ENCODE measurements at regions not wholly inside any gene's neighbourhood (a gene's known extent, or its start where the extent isn't known, plus 50 kb on each side); places are given as distances from the start of the nearest gene placed in this dataset.
A peak's percentile ranks its signal among the peaks of the same experiment; 100 is the strongest.
"Not testable (repeated sequence)": the region's sequence is repeated elsewhere in the genome, so short reads cannot be mapped to it uniquely, and the experiment has no call there.

DNA sequence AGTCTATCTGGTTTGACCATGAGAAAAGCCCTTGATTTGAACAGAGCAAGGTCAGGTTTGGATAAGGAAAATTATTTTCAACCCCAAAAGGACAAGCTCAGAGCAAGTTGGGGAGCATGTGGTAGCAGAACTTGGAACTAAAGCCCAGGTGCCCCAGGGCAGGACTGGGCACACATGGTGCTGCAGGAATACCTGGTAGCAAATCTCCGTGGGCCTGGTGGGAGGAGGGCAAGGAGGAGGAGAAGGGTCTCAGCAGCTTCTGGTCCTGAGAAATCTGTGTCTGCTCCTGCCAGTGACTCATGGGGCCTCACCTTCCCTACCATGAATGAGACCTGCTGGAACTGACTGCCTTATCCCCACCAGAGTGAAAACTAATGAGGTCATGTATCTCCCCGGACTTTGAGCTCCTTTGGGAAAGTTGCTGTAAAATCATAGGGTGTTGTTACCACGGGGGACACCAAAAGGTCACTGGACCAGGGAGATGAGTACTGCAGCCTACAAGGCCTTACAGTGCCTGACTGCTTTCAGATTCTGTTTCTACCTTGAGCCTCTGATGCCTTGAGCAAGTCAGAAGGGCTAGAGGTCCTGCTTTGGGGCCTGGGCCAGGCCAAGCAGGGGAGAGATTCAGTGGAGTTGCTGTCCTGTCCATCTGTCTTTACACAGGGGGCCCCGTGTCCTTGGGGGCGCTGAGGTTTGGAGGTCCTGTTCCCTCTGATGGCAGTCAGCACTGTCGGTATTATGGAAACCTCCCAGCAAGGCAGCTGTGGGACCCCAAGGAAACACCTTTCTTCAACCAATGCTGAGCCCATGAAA, 304.0 kb downstream of the MYCN start:
- Mint-ChIP-seq H3K4me3 (no peak overlapping the region), H3K27ac (no peak overlapping the region), H3K36me3 (ENCODE audit: low read depth) (no peaks in the 10 kb centered on the region), H3K4me1 (no peaks in the 10 kb centered on the region), H3K27me3 (peaks cover 1% of the 10 kb centered on the region)
- DNase-seq (no peak), ATAC-seq (no peak)
- no peaks in the 10 kb centered on the region for H3K9me3 ChIP-seq (ENCODE audit: control insufficient read depth, low read length, poor library complexity, severe bottlenecking)

DNA sequence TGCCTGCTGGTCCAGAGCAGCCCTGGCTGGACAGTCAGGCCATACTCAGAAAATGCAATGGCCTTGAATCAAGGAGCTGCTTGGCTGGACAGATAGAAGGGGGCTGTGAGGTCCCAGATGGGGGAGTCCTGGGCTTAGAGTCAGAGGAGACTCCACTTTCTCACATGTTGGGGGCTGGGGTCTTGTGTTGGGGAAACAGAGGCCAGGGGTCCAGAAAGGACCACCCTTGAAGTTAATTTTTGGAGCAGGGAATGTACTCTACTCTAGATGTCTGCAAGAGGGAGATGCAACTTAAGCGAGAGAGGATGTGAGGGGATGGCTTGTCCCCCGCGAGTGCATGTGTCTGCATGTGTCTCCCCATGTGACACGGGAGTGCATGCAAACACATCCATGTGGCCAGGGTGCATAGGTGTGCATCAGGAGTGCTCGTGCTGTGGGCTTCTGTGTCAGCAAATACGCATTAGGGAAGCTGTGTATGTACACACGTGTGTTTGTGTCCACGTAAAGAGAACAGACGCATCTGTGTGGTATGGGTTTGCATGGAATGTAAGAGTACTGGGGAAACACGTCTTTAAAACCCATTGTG, 303.2 kb downstream of the MYCN start:
- no peaks in the 10 kb centered on the region for H3K9me3 ChIP-seq (ENCODE audit: control insufficient read depth, low read length, poor library complexity, severe bottlenecking)
- H3K27me3 Mint-ChIP-seq: peaks cover 5% of the 10 kb centered on the region
- H3K4me1 Mint-ChIP-seq: no peaks in the 10 kb centered on the region
- no peak for ATAC-seq
- H3K27ac Mint-ChIP-seq: no peak overlapping the region
- H3K36me3 Mint-ChIP-seq (ENCODE audit: low read depth): no peaks in the 10 kb centered on the region
- peak overlapping the region; percentile 53 for H3K4me3 Mint-ChIP-seq
- DNase-seq: no peak

DNA sequence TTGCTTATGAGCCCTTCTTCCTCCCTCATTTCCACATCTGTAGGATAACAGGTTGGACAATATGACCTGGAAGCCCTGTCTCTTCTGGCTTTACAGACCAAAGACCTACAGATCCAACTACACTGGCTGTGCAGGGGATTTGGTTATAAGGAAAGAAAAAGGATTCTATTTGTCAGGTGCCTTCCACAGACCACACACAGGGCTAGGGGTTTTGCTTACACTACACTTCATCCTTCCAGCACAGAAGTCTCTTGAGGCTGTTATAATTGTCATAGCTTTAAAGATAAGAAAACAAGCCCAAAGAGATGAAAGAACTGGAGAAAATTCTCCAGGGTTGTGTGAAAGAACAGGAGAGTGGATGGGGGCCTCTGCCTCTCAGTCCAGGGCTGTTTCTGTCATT, 302.6 kb downstream of the MYCN start:
- Mint-ChIP-seq H3K27ac (no peak overlapping the region), H3K4me3 (no peak overlapping the region), H3K4me1 (no peaks in the 10 kb centered on the region), H3K36me3 (ENCODE audit: low read depth) (no peaks in the 10 kb centered on the region), H3K27me3 (peaks cover 5% of the 10 kb centered on the region)
- H3K9me3 ChIP-seq (ENCODE audit: control insufficient read depth, low read length, poor library complexity, severe bottlenecking): no peaks in the 10 kb centered on the region
- DNase-seq (no peak), ATAC-seq (no peak)

DNA sequence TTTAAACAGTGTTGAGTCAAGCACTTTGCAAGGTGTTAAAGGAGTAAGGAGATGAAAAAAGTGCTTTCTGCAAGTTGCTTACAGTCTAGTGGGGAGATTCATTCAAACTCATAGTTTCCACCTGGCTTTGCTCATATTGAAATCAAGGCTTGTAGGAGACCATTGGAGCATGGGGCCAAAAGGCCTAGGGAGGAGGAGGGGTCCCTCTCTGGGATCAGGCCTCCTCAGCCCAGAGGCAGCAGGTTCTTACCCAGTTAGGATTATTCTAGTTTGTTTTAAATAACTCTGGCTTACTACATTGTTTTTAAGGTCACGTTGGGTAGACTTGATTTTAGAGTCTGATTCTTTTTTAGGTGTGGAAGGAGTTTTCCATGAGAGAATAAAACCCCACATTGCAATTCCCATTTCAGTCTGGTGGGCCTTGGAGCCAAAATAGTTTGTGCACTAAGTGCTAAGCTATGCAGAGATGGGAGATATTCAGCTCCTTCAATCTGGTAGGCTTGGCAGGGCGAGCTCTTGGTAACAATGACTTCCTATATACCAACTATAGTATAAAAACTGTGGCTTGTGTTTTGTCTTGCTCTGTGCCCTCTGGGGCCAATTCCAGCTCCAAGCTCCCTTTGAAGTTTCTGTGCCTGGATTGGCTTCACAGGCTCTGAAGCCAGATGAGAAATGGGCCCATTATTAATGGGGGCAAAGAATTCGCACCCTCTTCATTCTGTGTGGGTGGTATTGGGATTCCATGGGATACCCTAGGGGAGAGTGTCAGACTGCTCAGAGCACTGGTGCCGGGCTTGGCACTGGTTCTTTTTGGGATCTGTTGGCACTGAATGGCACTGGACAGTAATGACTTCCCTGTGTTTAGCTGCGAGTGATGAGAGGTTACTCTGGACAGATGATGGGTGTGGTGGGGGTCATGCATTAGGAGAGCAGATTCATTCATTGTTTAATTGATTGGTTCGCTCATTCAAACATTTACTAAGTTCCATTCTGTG, 301.1 kb downstream of the MYCN start:
- Mint-ChIP-seq H3K4me3 (no peak overlapping the region), H3K4me1 (no peaks in the 10 kb centered on the region), H3K36me3 (ENCODE audit: low read depth) (no peaks in the 10 kb centered on the region), H3K27ac (no peak overlapping the region), H3K27me3 (peaks cover 5% of the 10 kb centered on the region)
- H3K9me3 ChIP-seq (ENCODE audit: control insufficient read depth, low read length, poor library complexity, severe bottlenecking): no peaks in the 10 kb centered on the region
- DNase-seq: no peak
- ATAC-seq: no peak

DNA sequence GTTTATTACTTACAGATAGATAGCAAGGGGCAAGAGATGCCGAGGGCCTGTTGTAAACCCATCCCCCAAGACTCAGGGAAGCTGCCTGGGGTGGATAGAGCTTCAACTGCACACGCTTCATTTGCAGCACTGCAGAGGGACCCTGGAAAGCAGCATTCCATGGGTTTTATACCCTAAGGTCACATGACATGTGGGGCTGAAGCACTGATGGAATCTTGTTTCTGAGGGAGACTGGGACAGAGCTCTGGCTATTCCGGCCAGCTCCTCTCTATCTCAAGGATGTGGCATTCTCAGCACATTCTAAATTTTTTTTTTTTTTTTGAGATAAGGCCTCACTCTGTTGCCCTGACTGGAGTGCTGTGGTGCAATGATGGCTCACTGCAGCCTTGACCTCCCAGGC, 300.1 kb downstream of the MYCN start:
- H3K4me1 Mint-ChIP-seq: no peaks in the 10 kb centered on the region
- no peak overlapping the region for H3K27ac Mint-ChIP-seq
- no peak overlapping the region for H3K4me3 Mint-ChIP-seq
- H3K27me3 Mint-ChIP-seq: peaks cover 12% of the 10 kb centered on the region
- no peak for ATAC-seq
- H3K9me3 ChIP-seq (ENCODE audit: control insufficient read depth, low read length, poor library complexity, severe bottlenecking): no peaks in the 10 kb centered on the region
- H3K36me3 Mint-ChIP-seq (ENCODE audit: low read depth): peaks cover 3% of the 10 kb centered on the region
- no peak for DNase-seq

DNA sequence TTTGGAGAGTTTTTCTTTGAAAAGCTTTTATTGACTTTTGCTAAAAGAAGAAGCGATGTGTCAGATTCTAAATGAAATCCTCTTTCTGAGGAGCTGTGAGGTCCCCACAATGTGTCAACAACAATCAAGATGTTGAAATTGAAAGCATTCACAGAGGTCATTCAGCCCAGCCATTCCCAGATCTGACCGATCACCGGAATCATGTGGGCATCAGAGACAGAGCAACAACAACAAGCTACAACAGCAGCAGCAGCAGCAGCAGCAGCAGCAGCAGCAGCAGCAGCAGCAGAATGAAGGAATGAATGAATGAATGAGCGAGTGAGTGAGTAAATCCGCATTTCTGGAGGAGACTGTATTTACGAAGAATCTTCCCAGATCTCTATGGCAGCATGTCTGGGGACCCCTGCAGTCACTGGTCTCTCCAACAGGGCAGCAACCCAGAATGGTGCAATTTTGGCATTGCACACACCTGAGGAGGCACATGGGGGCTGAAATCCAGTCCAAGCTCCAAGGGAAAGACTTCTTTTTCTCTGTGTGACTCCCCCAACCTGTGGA, 299.0 kb downstream of the MYCN start:
- H3K27me3 Mint-ChIP-seq: peaks cover 16% of the 10 kb centered on the region
- no peak for DNase-seq
- H3K4me3 Mint-ChIP-seq: no peak overlapping the region
- no peak overlapping the region for H3K27ac Mint-ChIP-seq
- no peaks in the 10 kb centered on the region for H3K9me3 ChIP-seq (ENCODE audit: control insufficient read depth, low read length, poor library complexity, severe bottlenecking)
- H3K4me1 Mint-ChIP-seq: no peaks in the 10 kb centered on the region
- peaks cover 5% of the 10 kb centered on the region for H3K36me3 Mint-ChIP-seq (ENCODE audit: low read depth)
- ATAC-seq: no peak

DNA sequence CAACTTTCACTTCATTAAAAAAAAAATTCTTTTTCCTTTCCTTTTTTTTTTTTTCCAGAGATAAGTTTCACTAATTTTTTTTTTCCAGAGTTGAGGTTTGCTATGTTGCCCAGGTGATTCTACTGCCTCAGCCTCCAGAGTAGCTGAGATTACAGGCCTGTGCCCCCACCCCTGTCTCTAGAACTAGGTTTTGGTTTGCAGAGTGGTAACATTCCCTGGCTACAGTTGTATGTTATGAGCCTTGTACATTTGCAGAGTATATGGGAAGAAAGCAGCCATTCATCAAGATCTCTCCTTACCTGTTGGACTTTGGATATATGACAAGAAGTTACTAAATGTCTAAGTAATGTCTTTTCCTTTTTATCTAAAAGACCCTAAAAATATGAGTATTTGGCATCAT, 298.4 kb downstream of the MYCN start:
- ATAC-seq (no peak), DNase-seq (no peak)
- Mint-ChIP-seq H3K4me1 (no peaks in the 10 kb centered on the region), H3K27ac (no peak overlapping the region), H3K27me3 (peaks cover 16% of the 10 kb centered on the region), H3K4me3 (no peak overlapping the region), H3K36me3 (ENCODE audit: low read depth) (peaks cover 5% of the 10 kb centered on the region)
- H3K9me3 ChIP-seq (ENCODE audit: control insufficient read depth, low read length, poor library complexity, severe bottlenecking): no peaks in the 10 kb centered on the region

DNA sequence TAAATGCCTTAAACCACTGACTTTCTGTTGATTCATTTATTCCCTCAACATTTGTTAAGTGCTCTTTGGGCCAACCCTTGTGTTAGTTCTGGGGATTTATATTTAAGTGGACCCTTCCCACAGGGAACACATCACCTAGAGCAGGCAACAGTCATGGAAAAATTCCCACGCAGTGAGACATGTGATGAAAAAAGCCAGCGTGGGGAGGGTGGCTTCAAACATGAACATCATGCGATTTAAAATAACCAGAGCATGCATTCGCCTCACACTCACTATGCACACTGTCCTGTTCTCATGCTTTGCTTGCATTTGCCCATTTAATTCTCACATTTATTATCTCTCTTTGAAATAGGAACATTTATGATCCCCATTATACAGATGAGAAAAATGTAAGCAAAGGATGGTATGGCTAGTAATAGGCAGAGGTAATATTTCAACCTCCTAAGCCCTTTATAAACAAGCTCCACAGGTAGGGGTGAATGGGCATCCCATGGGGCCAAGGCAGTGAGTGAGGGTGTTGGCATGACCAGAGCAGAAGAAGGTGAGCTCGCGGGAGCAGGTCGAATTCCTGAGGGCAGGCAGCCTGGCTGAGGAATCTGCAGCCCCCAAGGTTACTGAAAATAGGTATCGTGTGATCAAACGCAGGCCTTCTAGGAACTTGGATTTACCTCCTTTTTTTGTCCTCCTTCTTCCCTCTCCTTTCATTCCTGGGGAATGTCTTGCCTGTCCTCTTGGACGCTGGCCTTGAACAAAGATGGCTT, 297.8 kb downstream of the MYCN start:
- H3K27me3 Mint-ChIP-seq: peaks cover 16% of the 10 kb centered on the region

DNA sequence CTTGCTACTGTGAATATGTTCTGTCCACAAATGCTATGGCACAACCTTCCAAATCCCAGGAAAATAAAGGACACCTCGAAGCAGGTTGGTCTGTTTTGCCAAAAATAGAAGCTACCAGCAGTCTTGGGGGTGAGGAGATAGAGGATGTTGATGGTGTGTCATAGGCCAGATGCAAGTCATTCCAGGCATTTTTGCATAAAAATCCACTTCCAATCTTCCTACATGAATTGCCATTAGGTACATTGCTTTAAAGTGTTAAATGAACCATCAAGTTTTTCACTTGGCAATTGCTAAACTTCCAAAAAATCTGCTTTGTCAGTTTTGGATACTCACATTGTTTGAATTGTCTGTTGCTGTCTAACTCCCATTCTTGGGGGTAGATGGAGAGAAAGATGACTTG, 295.4 kb downstream of the MYCN start:
- DNase-seq (no peak), ATAC-seq (no peak)
- Mint-ChIP-seq H3K27me3 (peaks cover 16% of the 10 kb centered on the region), H3K36me3 (ENCODE audit: low read depth) (peaks cover 5% of the 10 kb centered on the region), H3K27ac (no peak overlapping the region), H3K4me1 (no peaks in the 10 kb centered on the region), H3K4me3 (no peak overlapping the region)
- H3K9me3 ChIP-seq (ENCODE audit: control insufficient read depth, low read length, poor library complexity, severe bottlenecking): no peaks in the 10 kb centered on the region

More for the DNA sequence above, 297.8 kb downstream of the MYCN start:
- Mint-ChIP-seq H3K4me3 (no peak overlapping the region), H3K4me1 (no peaks in the 10 kb centered on the region), H3K36me3 (ENCODE audit: low read depth) (peaks cover 5% of the 10 kb centered on the region), H3K27ac (no peak overlapping the region)
- ATAC-seq (no peak), DNase-seq (no peak)
- H3K9me3 ChIP-seq (ENCODE audit: control insufficient read depth, low read length, poor library complexity, severe bottlenecking): no peaks in the 10 kb centered on the region

DNA sequence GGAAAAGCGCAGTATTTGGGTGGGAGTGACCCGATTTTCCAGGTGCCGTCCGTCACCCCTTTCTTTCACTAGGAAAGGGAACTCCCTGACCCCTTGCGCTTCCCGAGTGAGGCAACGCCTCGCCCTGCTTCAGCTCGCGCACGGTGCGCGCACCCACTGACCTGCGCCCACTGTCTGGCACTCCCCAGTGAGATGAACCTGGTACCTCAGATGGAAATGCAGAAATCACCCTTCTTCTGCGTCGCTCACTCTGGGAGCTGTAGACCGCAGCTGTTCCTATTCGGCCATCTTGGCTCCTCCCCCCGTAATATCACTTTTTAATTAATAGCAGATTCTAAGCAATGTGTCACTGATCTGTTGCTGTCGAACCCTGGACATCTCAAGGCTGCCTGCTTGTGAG, 294.9 kb downstream of the MYCN start:
- not testable (repeated sequence) for ATAC-seq, H3K4me3 Mint-ChIP-seq, H3K27ac Mint-ChIP-seq

DNA sequence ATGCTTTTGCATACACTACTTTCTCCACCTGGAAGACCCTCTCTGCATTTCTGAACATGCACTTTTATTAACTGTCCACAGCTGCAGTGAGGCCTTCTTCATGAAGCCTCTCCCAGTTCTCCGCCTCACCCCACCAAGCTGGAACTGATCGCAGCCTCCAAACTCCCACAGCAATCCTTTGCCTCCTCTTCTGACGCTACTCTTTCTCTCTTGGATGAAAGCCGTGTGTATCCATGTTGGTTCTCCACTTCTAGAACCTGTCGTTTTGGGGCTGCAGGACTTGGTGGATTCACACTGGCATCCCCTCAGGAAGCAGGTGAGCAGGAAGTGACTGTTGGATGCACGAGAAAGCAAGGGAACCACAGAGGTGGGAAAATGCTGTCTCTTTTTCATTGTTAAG, 288.6 kb downstream of the MYCN start:
- no peak for ATAC-seq
- Mint-ChIP-seq H3K27ac (no peak overlapping the region), H3K4me1 (no peaks in the 10 kb centered on the region), H3K27me3 (no peaks in the 10 kb centered on the region), H3K36me3 (ENCODE audit: low read depth) (peaks cover 2% of the 10 kb centered on the region), H3K4me3 (no peak overlapping the region)
- no peak for DNase-seq
- H3K9me3 ChIP-seq (ENCODE audit: control insufficient read depth, low read length, poor library complexity, severe bottlenecking): no peaks in the 10 kb centered on the region

More for the DNA sequence above, 294.9 kb downstream of the MYCN start:
- H3K27me3 Mint-ChIP-seq: peaks cover 16% of the 10 kb centered on the region
- H3K4me1 Mint-ChIP-seq; H3K9me3 ChIP-seq (ENCODE audit: control insufficient read depth, low read length, poor library complexity, severe bottlenecking); DNase-seq; H3K36me3 Mint-ChIP-seq (ENCODE audit: low read depth): not testable (repeated sequence)

DNA sequence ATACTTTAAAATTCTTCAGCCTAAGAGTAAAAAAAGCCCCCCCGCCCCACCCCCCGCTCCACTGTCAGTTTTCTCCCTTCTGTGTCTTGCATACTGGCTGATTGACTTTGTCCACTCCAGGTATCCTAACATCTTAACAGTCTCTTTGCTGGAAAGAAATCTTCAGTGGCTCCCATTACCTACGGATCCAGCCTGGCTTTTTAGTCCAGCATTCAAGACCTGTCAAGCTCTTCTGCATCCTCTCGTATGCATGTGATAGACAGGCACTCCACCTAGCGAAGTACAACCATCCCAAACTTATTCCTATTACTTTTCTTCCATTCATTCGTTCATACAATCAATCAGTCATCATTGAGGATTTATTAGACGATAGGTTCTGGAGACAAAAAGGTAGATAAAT, 288.1 kb downstream of the MYCN start:
- Mint-ChIP-seq H3K27me3 (no peaks in the 10 kb centered on the region), H3K27ac (no peak overlapping the region), H3K4me3 (no peak overlapping the region), H3K36me3 (ENCODE audit: low read depth) (peaks cover 2% of the 10 kb centered on the region), H3K4me1 (no peaks in the 10 kb centered on the region)
- DNase-seq (no peak), ATAC-seq (no peak)
- H3K9me3 ChIP-seq (ENCODE audit: control insufficient read depth, low read length, poor library complexity, severe bottlenecking): no peaks in the 10 kb centered on the region

Data from T-helper 17 cell (primary cell).